SK-N-SH treated with all-trans-retinoic acid at 6 μM for 48 hours (cell line): ENCODE measurements at regions not wholly inside any gene's neighbourhood (a gene's known extent, or its start where the extent isn't known, plus 50 kb on each side); places are given as distances from the start of the nearest gene placed in this dataset.

Experiments used
- ARNTL ChIP-seq: fragments of 450-650 bp; formaldehyde crosslinking; IDR thresholded peaks from 2 replicates; pipeline ENCODE4 v1.5.0; 2020; ENCODE audit warnings: low read depth, mild to moderate bottlenecking, moderate library complexity, borderline replicate concordance
- CREB5 ChIP-seq: fragments of 250-450 bp; sonication (Bioruptor Pico); IDR thresholded peaks from 2 replicates; pipeline ENCODE4 v1.5.1; 2020; ENCODE audit warnings: low read depth, mild to moderate bottlenecking, moderate library complexity
- CSDC2 ChIP-seq: fragments of 250-450 bp; sonication (Bioruptor Pico); IDR thresholded peaks from 2 replicates; pipeline ENCODE4 v1.5.0; 2020; ENCODE audit warnings: mild to moderate bottlenecking, moderate library complexity
- OSR1 ChIP-seq: fragments of 250-450 bp; sonication (Bioruptor Pico); IDR thresholded peaks from 2 replicates; pipeline ENCODE4 v1.8.0; 2022; ENCODE audit warnings: moderate library complexity, mild to moderate bottlenecking, inconsistent platforms
- PATZ1 ChIP-seq: fragments of 250-450 bp; sonication (Bioruptor Pico); IDR thresholded peaks from 2 replicates; pipeline ENCODE4 v1.8.0; 2020; ENCODE audit warnings: mild to moderate bottlenecking, moderate library complexity, borderline replicate concordance
- POU6F1 ChIP-seq: fragments of 250-450 bp; sonication (Bioruptor Pico); IDR thresholded peaks from 2 replicates; pipeline ENCODE4 v1.8.0; 2021; ENCODE audit warnings: low read depth, mild to moderate bottlenecking, moderate library complexity, borderline replicate concordance
- SNAI2 ChIP-seq: fragments of 250-450 bp; sonication (Bioruptor Pico); IDR thresholded peaks from 2 replicates; pipeline ENCODE4 v1.5.0; 2020; ENCODE audit warnings: mild to moderate bottlenecking, moderate library complexity
- TCF4 ChIP-seq: fragments of 250-450 bp; sonication (Bioruptor Pico); IDR thresholded peaks from 2 replicates; pipeline ENCODE4 v1.8.0; 2021; ENCODE audit warnings: mild to moderate bottlenecking, moderate library complexity, borderline replicate concordance
- TOX ChIP-seq: fragments of 250-450 bp; sonication (Bioruptor Pico); IDR thresholded peaks from 2 replicates; pipeline ENCODE4 v1.8.0; 2021; ENCODE audit warnings: mild to moderate bottlenecking, moderate library complexity, borderline replicate concordance
- TSHZ2 ChIP-seq: fragments of 250-450 bp; sonication (Bioruptor Pico); IDR thresholded peaks from 2 replicates; pipeline ENCODE4 v1.5.0; 2020; ENCODE audit warnings: mild to moderate bottlenecking, moderate library complexity
- ZFP3 ChIP-seq: fragments of 250-450 bp; sonication (Bioruptor Pico); IDR thresholded peaks from 2 replicates; pipeline ENCODE4 v1.5.0; 2020; ENCODE audit warnings: mild to moderate bottlenecking, moderate library complexity
- ZFP30 ChIP-seq: fragments of 450-650 bp; formaldehyde crosslinking; IDR thresholded peaks from 2 replicates; pipeline ENCODE4 v1.5.0; 2022; ENCODE audit warnings: mild to moderate bottlenecking, moderate library complexity
- ZNF8 ChIP-seq: fragments of 450-650 bp; formaldehyde crosslinking; IDR thresholded peaks from 2 replicates; pipeline ENCODE4 v1.5.0; 2020; ENCODE audit warnings: mild to moderate bottlenecking, moderate library complexity

GRCh38 chr10:112896722-112897121 is 53.3 kb upstream of the TCF7L2 start:
- TF ChIP-seq TCF4: no peak
- TF ChIP-seq TSHZ2: no peak
- no peak for TF ChIP-seq TOX (CRISPR knock-in tag)
- no peak for TF ChIP-seq SNAI2 (CRISPR knock-in tag)
- TF ChIP-seq ARNTL: no peak
- TF ChIP-seq ZFP3: no peak
- no peak for TF ChIP-seq POU6F1
- no peak for TF ChIP-seq ZFP30 (CRISPR knock-in tag)
- no peak for TF ChIP-seq PATZ1
- TF ChIP-seq CSDC2 (CRISPR knock-in tag): no peak
- no peak for TF ChIP-seq CREB5 (CRISPR knock-in tag)
- no peak for TF ChIP-seq ZNF8
- no peak for TF ChIP-seq OSR1
